ENCODE measurements at regions not wholly inside any gene's neighbourhood (a gene's known extent, or its start where the extent isn't known, plus 50 kb on each side); places are given as distances from the start of the nearest gene placed in this dataset.

GRCh38 chr21:33157303-33157702, 72.4 kb upstream of the IFNAR2 start:
- no peak for TF ChIP-seq CTCF (IDR thresholded peaks at IDR 0.05)
- no peak for TF ChIP-seq POLR2A (IDR thresholded peaks at IDR 0.05)
